ENCODE measurements at regions not wholly inside any gene's neighbourhood (a gene's known extent, or its start where the extent isn't known, plus 50 kb on each side); places are given as distances from the start of the nearest gene placed in this dataset.

- DNase-seq = no peak
- no peaks in the 10 kb centered on the region for H3K36me3 Mint-ChIP-seq (ENCODE audit: low read depth)
- H3K4me1 Mint-ChIP-seq = no peaks in the 10 kb centered on the region
- H3K4me3 Mint-ChIP-seq = no peak overlapping the region
- peaks cover 5% of the 10 kb centered on the region for H3K9me3 Mint-ChIP-seq
- ChIA-PET POLR2A (no interaction called here), CTCF (no interaction called here)
- peaks cover 5% of the 10 kb centered on the region for H3K27me3 Mint-ChIP-seq
- H3K27ac Mint-ChIP-seq = no peak overlapping the region
These were observed 315.3 kb upstream of the SLC30A5 start for GRCh38 chr5:68778484-68778883.

- CTCF ChIA-PET = no interaction called here
- H3K27ac Mint-ChIP-seq = no peak overlapping the region
- H3K4me3 Mint-ChIP-seq = no peak overlapping the region
- DNase-seq = no peak
- POLR2A ChIA-PET = no interaction called here
- H3K27me3 Mint-ChIP-seq = peaks cover 5% of the 10 kb centered on the region
- peaks cover 11% of the 10 kb centered on the region for H3K9me3 Mint-ChIP-seq
- H3K4me1 Mint-ChIP-seq = no peaks in the 10 kb centered on the region
- H3K36me3 Mint-ChIP-seq (ENCODE audit: low read depth) = no peaks in the 10 kb centered on the region
These were observed 313.4 kb upstream of the SLC30A5 start for GRCh38 chr5:68780299-68780955.

- no peak overlapping the region for H3K27ac Mint-ChIP-seq
- ChIA-PET CTCF (no interaction called here), POLR2A (no interaction called here)
These were observed 300.7 kb upstream of the SLC30A5 start for GRCh38 chr5:68793074-68793473.

GRCh38 chr5:68793993-68794392 lies 299.8 kb upstream of the SLC30A5 start:
- Mint-ChIP-seq H3K9me3 (no peaks in the 10 kb centered on the region), H3K27me3 (peaks cover 7% of the 10 kb centered on the region), H3K4me1 (no peaks in the 10 kb centered on the region), H3K4me3 (no peak overlapping the region), H3K36me3 (ENCODE audit: low read depth) (no peaks in the 10 kb centered on the region), H3K27ac (no peak overlapping the region)
- ChIA-PET CTCF (no interaction called here), POLR2A (no interaction called here)
- DNase-seq = no peak

More at GRCh38 chr5:68793074-68793473, 300.7 kb upstream of the SLC30A5 start:
- Mint-ChIP-seq H3K9me3 (no peaks in the 10 kb centered on the region), H3K4me3 (no peak overlapping the region), H3K27me3 (peaks cover 7% of the 10 kb centered on the region), H3K36me3 (ENCODE audit: low read depth) (no peaks in the 10 kb centered on the region), H3K4me1 (no peaks in the 10 kb centered on the region)
- DNase-seq = no peak

GRCh38 chr5:68795190-68795589 lies 298.6 kb upstream of the SLC30A5 start:
- POLR2A ChIA-PET = no interaction called here

GRCh38 chr5:68798877-68799843 lies 294.7 kb upstream of the SLC30A5 start:
- CTCF ChIA-PET = no interaction called here
- no peaks in the 10 kb centered on the region for H3K36me3 Mint-ChIP-seq (ENCODE audit: low read depth)
- no peaks in the 10 kb centered on the region for H3K4me1 Mint-ChIP-seq
- DNase-seq = no peak
- no peak overlapping the region for H3K27ac Mint-ChIP-seq
- H3K9me3 Mint-ChIP-seq = no peaks in the 10 kb centered on the region
- POLR2A ChIA-PET = no interaction called here
- peaks cover 7% of the 10 kb centered on the region for H3K27me3 Mint-ChIP-seq
- no peak overlapping the region for H3K4me3 Mint-ChIP-seq

More at GRCh38 chr5:68795190-68795589, 298.6 kb upstream of the SLC30A5 start:
- Mint-ChIP-seq H3K27ac (no peak overlapping the region), H3K27me3 (peaks cover 7% of the 10 kb centered on the region), H3K9me3 (no peaks in the 10 kb centered on the region), H3K4me1 (no peaks in the 10 kb centered on the region), H3K4me3 (no peak overlapping the region), H3K36me3 (ENCODE audit: low read depth) (no peaks in the 10 kb centered on the region)
- no peak for DNase-seq
- CTCF ChIA-PET = interaction anchor here (0.6 kb wide), 1 partner anchor 1822 kb away, joined by 4 read pairs; no protein-coding TSS in a partner anchor

- Mint-ChIP-seq H3K27me3 (peaks cover 7% of the 10 kb centered on the region), H3K36me3 (ENCODE audit: low read depth) (no peaks in the 10 kb centered on the region)
- POLR2A ChIA-PET = no interaction called here
These were observed 291.4 kb upstream of the SLC30A5 start for GRCh38 chr5:68802430-68802829.

GRCh38 chr5:68803881-68804319 lies 289.9 kb upstream of the SLC30A5 start:
- Mint-ChIP-seq H3K27ac (no peak overlapping the region), H3K27me3 (peaks cover 7% of the 10 kb centered on the region), H3K36me3 (ENCODE audit: low read depth) (no peaks in the 10 kb centered on the region), H3K4me1 (no peaks in the 10 kb centered on the region), H3K4me3 (no peak overlapping the region), H3K9me3 (peaks cover 6% of the 10 kb centered on the region)
- DNase-seq = no peak
- ChIA-PET CTCF (interaction anchor here (0.5 kb wide), 1 partner anchor 56 kb away, joined by 3 read pairs; no protein-coding TSS in a partner anchor), POLR2A (no interaction called here)

More at GRCh38 chr5:68802430-68802829, 291.4 kb upstream of the SLC30A5 start:
- peaks cover 6% of the 10 kb centered on the region for H3K9me3 Mint-ChIP-seq
- DNase-seq = no peak
- no peak overlapping the region for H3K27ac Mint-ChIP-seq
- H3K4me1 Mint-ChIP-seq = no peaks in the 10 kb centered on the region
- H3K4me3 Mint-ChIP-seq = no peak overlapping the region
- CTCF ChIA-PET = no interaction called here

GRCh38 chr5:68804343-68804742 lies 289.5 kb upstream of the SLC30A5 start:
- Mint-ChIP-seq H3K4me1 (no peaks in the 10 kb centered on the region), H3K27me3 (peaks cover 7% of the 10 kb centered on the region), H3K27ac (no peak overlapping the region), H3K36me3 (ENCODE audit: low read depth) (no peaks in the 10 kb centered on the region), H3K9me3 (peaks cover 6% of the 10 kb centered on the region), H3K4me3 (no peak overlapping the region)
- CTCF ChIA-PET = interaction anchor here (0.5 kb wide), 1 partner anchor 56 kb away, joined by 3 read pairs; no protein-coding TSS in a partner anchor
- POLR2A ChIA-PET = no interaction called here
- no peak for DNase-seq

- ChIA-PET POLR2A (no interaction called here), CTCF (no interaction called here)
- H3K4me1 Mint-ChIP-seq = no peaks in the 10 kb centered on the region
- no peak overlapping the region for H3K27ac Mint-ChIP-seq
- H3K27me3 Mint-ChIP-seq = peaks cover 7% of the 10 kb centered on the region
- H3K4me3 Mint-ChIP-seq = no peak overlapping the region
- H3K9me3 Mint-ChIP-seq = peaks cover 6% of the 10 kb centered on the region
- no peaks in the 10 kb centered on the region for H3K36me3 Mint-ChIP-seq (ENCODE audit: low read depth)
- DNase-seq = no peak
These were observed 288.4 kb upstream of the SLC30A5 start for GRCh38 chr5:68805444-68805843.

GRCh38 chr5:68817632-68818031 lies 276.2 kb upstream of the SLC30A5 start:
- H3K27ac Mint-ChIP-seq = no peak overlapping the region
- no peak overlapping the region for H3K4me3 Mint-ChIP-seq
- DNase-seq = no peak
- H3K36me3 Mint-ChIP-seq (ENCODE audit: low read depth) = no peaks in the 10 kb centered on the region
- ChIA-PET POLR2A (no interaction called here), CTCF (no interaction called here)
- peaks cover 7% of the 10 kb centered on the region for H3K27me3 Mint-ChIP-seq
- H3K4me1 Mint-ChIP-seq = no peaks in the 10 kb centered on the region
- no peaks in the 10 kb centered on the region for H3K9me3 Mint-ChIP-seq

- H3K4me3 Mint-ChIP-seq = no peak overlapping the region
- H3K27me3 Mint-ChIP-seq = peaks cover 12% of the 10 kb centered on the region
- CTCF ChIA-PET = no interaction called here
- POLR2A ChIA-PET = no interaction called here
- no peak for DNase-seq
- H3K27ac Mint-ChIP-seq = no peak overlapping the region
- H3K4me1 Mint-ChIP-seq = no peaks in the 10 kb centered on the region
- no peaks in the 10 kb centered on the region for H3K9me3 Mint-ChIP-seq
- no peaks in the 10 kb centered on the region for H3K36me3 Mint-ChIP-seq (ENCODE audit: low read depth)
These were observed 275.6 kb upstream of the SLC30A5 start for GRCh38 chr5:68818057-68818695.

- CTCF ChIA-PET = no interaction called here
- no peak overlapping the region for H3K27ac Mint-ChIP-seq
- DNase-seq = no peak
- H3K27me3 Mint-ChIP-seq = peaks cover 17% of the 10 kb centered on the region
- POLR2A ChIA-PET = no interaction called here
- no peak overlapping the region for H3K4me3 Mint-ChIP-seq
- no peaks in the 10 kb centered on the region for H3K36me3 Mint-ChIP-seq (ENCODE audit: low read depth)
- H3K9me3 Mint-ChIP-seq = no peaks in the 10 kb centered on the region
- H3K4me1 Mint-ChIP-seq = no peaks in the 10 kb centered on the region
These were observed 274.9 kb upstream of the SLC30A5 start for GRCh38 chr5:68818870-68819269.

Data from activated CD4-positive, alpha-beta T cell treated with anti-CD3 and anti-CD28 coated beads, Interleukin-2, amount 10 ng/mL, durations not matched to agents 7 days and 5 days (primary cell).